GM12892 (cell line): ENCODE measurements at regions not wholly inside any gene's neighbourhood (a gene's known extent, or its start where the extent isn't known, plus 50 kb on each side); places are given as distances from the start of the nearest gene placed in this dataset.

Experiments used
- POLR2A ChIP-seq: IDR thresholded peaks from 2 replicates; pipeline ENCODE4 v1.6.1; 2011; ENCODE audit warnings: low read depth, low read length, control low read depth
- TAF1 ChIP-seq: IDR thresholded peaks from 2 replicates; pipeline ENCODE4 v1.6.1; 2011; ENCODE audit warnings: low read depth, mild to moderate bottlenecking, control low read depth, low read length, borderline replicate concordance

- TF ChIP-seq POLR2A (no peak), TAF1 (no peak)
Measured at GRCh38 chr1:81382561-81382960, 418.2 kb upstream of the ADGRL2 start.
